ENCODE measurements at regions not wholly inside any gene's neighbourhood (a gene's known extent, or its start where the extent isn't known, plus 50 kb on each side); places are given as distances from the start of the nearest gene placed in this dataset.

DNA sequence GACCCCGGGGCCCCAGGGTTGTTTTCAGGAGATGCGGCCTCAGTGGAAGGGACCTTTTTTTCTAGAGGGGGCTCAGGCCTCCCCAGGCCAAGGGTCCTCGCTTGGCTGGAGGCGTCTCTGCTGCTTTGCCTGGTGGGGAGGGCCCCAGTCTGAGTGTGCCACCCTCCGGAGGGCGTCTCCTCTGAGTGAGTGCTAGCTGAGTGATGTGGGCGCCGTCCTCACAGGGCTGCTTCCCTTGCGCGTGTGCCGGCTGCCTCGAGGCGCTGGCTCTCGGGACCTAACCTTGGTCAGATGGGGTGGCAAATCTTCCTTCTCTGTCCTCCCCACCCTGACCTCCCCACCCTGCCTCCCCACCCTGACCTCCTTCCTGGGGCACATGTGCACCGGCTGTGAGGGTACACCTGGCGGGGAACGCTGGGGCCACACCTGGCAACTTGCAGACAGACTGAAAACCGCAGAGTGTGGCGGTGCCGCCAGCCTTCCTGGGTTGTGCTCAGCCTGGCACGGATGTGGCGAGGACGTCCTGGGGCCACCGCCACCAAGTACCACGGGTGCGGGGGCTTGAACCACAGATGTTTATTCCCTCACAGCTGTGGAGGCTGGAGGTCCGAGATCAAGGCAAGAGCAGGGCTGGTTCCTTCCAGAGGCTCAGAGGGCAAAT, 93.0 kb upstream of the TTC34 start:
- TF ChIP-seq POLR2A (IDR thresholded peaks at IDR 0.05) (no peak), POLR2AphosphoS5 (IDR thresholded peaks at IDR 0.05; ENCODE audit: insufficient read depth in 1 of 2, low read depth in 1 of 2) (no peak)
- TF ChIP-seq, protein P1, sequence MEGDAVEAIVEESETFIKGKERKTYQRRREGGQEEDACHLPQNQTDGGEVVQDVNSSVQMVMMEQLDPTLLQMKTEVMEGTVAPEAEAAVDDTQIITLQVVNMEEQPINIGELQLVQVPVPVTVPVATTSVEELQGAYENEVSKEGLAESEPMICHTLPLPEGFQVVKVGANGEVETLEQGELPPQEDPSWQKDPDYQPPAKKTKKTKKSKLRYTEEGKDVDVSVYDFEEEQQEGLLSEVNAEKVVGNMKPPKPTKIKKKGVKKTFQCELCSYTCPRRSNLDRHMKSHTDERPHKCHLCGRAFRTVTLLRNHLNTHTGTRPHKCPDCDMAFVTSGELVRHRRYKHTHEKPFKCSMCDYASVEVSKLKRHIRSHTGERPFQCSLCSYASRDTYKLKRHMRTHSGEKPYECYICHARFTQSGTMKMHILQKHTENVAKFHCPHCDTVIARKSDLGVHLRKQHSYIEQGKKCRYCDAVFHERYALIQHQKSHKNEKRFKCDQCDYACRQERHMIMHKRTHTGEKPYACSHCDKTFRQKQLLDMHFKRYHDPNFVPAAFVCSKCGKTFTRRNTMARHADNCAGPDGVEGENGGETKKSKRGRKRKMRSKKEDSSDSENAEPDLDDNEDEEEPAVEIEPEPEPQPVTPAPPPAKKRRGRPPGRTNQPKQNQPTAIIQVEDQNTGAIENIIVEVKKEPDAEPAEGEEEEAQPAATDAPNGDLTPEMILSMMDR (IDR thresholded peaks at IDR 0.05) = no peak
- intact Hi-C loops (cut with DNase I) = no loop called here
- Histone ChIP-seq H3K27ac (no peak overlapping the region), H3K4me3 (no peak overlapping the region), H3K27me3 (no peaks in the 10 kb centered on the region), H3K36me3 (no peaks in the 10 kb centered on the region), H3K4me1 (no peaks in the 10 kb centered on the region), H3K9me3 (no peaks in the 10 kb centered on the region)
- no peak for DNase-seq (ENCODE audit: extremely low spot score in 2 of 2)

DNA sequence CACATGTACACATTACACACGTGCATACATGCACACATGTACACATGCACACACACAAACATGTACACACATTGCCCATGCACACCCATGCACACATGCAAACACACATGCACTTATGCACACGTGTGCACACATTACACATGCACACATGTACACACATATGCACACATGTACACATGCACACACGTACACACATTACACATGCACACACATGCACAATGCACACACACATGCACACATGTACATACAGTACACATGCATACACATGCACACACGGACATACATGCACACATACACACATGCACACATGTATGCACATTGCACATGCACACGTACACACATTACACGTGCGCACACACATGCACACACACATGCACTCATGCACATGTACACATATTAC, 95.3 kb upstream of the TTC34 start:
- Histone ChIP-seq H3K4me1 (no peaks in the 10 kb centered on the region), H3K4me3 (no peak overlapping the region), H3K27me3 (no peaks in the 10 kb centered on the region), H3K27ac (no peak overlapping the region), H3K9me3 (no peaks in the 10 kb centered on the region), H3K36me3 (no peaks in the 10 kb centered on the region)
- DNase-seq (ENCODE audit: extremely low spot score in 2 of 2) = no peak
- TF ChIP-seq POLR2A (IDR thresholded peaks at IDR 0.05) = no peak
- intact Hi-C loops (cut with DNase I) = no loop called here

DNA sequence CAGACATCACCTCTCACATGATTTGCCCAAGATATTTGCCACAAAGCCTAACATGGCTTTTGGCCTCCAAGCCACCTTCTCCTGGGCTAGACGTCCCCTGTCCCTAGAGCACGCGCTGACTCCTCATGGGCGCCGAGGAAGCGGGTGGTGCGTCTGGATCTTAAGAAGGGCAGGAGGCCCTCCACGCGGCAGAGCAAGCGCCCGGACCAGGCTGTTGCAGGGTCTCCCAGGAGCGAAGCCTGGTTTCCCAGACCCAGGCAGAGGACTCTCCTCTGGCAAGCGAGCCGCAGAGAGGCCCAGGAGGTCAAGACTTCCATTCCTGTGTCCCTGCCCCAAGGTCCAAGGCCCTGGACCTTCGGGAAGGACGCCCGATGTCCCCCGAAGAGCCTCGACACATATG, 101.7 kb upstream of the TTC34 start:
- Histone ChIP-seq H3K4me3 (no peak overlapping the region), H3K9me3 (no peaks in the 10 kb centered on the region), H3K27me3 (no peaks in the 10 kb centered on the region), H3K4me1 (no peaks in the 10 kb centered on the region), H3K36me3 (no peaks in the 10 kb centered on the region), H3K27ac (no peak overlapping the region)
- TF ChIP-seq, protein P1 (IDR thresholded peaks at IDR 0.05) = no peak
- intact Hi-C loops (cut with DNase I) = no loop called here
- DNase-seq (ENCODE audit: extremely low spot score in 2 of 2) = no peak

DNA sequence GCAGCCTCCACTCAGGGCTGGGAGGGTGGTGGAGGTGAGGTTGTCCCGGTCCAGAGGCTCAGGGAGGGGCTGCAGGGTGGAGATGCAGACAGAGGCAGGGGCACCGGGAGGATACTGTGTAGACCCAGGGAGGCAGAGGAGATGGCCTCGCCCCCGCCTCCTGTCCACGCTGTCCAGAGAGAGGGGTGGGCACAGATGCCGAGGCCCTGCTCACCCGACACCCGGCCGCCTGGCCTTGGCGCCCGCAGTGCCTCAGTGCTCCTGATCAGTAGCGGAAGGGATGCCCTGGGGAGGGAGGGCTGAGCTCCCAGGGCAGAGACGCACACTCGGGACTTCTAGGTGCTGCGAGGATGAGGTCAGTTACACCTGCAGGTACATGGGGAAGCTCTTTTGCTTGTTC, 102.7 kb upstream of the TTC34 start:
- Histone ChIP-seq H3K36me3 (no peaks in the 10 kb centered on the region), H3K4me3 (no peak overlapping the region), H3K27ac (no peak overlapping the region), H3K9me3 (no peaks in the 10 kb centered on the region), H3K27me3 (no peaks in the 10 kb centered on the region), H3K4me1 (no peaks in the 10 kb centered on the region)
- TF ChIP-seq, protein P1 (IDR thresholded peaks at IDR 0.05) = no peak
- TF ChIP-seq POLR2A (IDR thresholded peaks at IDR 0.05) (no peak), POLR2AphosphoS5 (IDR thresholded peaks at IDR 0.05; ENCODE audit: insufficient read depth in 1 of 2, low read depth in 1 of 2) (no peak)
- intact Hi-C loops (cut with DNase I) = no loop called here
- no peak for DNase-seq (ENCODE audit: extremely low spot score in 2 of 2)

DNA sequence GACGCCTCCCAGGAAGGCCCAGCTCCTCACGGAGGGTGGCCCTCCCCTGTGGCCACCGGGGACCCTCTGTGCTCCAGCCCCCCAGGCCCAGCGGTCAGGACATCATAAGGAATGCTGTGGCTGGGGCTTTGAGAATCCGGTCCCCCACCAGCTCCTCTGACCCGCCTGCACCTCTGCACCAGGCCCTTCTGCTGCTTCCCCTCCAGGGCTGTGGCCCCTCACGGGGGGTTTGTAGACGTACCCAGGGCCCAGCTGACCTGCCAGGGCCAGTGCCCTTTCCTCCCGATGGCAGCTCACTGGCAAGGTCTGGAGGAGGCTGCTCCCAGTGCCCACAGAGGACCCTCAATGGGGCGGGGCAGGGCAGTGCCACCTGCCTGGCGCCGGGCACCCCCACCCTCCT, 103.9 kb upstream of the TTC34 start:
- DNase-seq (ENCODE audit: extremely low spot score in 2 of 2) = no peak
- H3K9me3 ChIP-seq = no peaks in the 10 kb centered on the region

More for the DNA sequence above, 103.9 kb upstream of the TTC34 start:
- TF ChIP-seq POLR2AphosphoS5 (IDR thresholded peaks at IDR 0.05; ENCODE audit: insufficient read depth in 1 of 2, low read depth in 1 of 2) = no peak
- TF ChIP-seq, protein P1 (IDR thresholded peaks at IDR 0.05) = no peak
- TF ChIP-seq POLR2A (IDR thresholded peaks at IDR 0.05) = no peak
- H3K36me3 ChIP-seq = no peaks in the 10 kb centered on the region
- no peaks in the 10 kb centered on the region for H3K4me1 ChIP-seq
- intact Hi-C loops (cut with DNase I) = no loop called here
- H3K27me3 ChIP-seq = no peaks in the 10 kb centered on the region
- no peak overlapping the region for H3K4me3 ChIP-seq
- no peak overlapping the region for H3K27ac ChIP-seq
